SK-N-SH (cell line): ENCODE measurements at regions not wholly inside any gene's neighbourhood (a gene's known extent, or its start where the extent isn't known, plus 50 kb on each side); places are given as distances from the start of the nearest gene placed in this dataset.

Experiments used
- CTCF ChIA-PET: fragments of 300-600, 350-600 bp; formaldehyde crosslinking; extraction: SDS; loops from one replicate; lab custom pipeline; 2021; lab: Yijun Ruan, JAX
- POLR2A ChIA-PET: fragments of 350-600 bp; sonication (Branson Sonifier 250); formaldehyde crosslinking; extraction: SDS; loops from one replicate; lab custom pipeline; 2020; ENCODE audit warnings: antibody characterized with exemption, inconsistent platforms; lab: Yijun Ruan, JAX
- DNase-seq: peaks from one replicate; pipeline ENCODE4 v3.0.0; 2012
- H2AFZ ChIP-seq: fragments of 200-600 bp; sonication (generic); 2 replicates; pipeline ENCODE4 v1.8.1; 2016; ENCODE audit warnings: antibody characterized with exemption, mild to moderate bottlenecking, low read depth
- H3F3A ChIP-seq: fragments of 200-600 bp; sonication (generic); replicated peaks from 2 replicates; pipeline ENCODE3; 2016; ENCODE audit warnings: antibody characterized with exemption, mild to moderate bottlenecking; ENCODE audit not compliant: insufficient read depth
- H3K27ac ChIP-seq, 2 experiments: fragments of 200-500 bp in 1 of 2; fragments of 200-600 bp in 1 of 2; sonication (Bioruptor generic) in 1 of 2; sonication (generic), shearing (Covaris generic) in 1 of 2; 2 replicates each; pipeline versions ENCODE4 v1.5.1 to v1.6.1; 2014 to 2016; ENCODE audit warnings: low read depth in 2 of 2, inconsistent platforms in 1 of 2, low read length in 1 of 2, mild to moderate bottlenecking in 1 of 2, mixed read lengths in 1 of 2
- H3K27me3 ChIP-seq: fragments of 200-600 bp; sonication (generic), shearing (Covaris generic); 2 replicates; pipeline ENCODE4 v1.6.1; 2016; ENCODE audit warnings: mixed run types; ENCODE audit not compliant: insufficient read depth
- H3K36me3 ChIP-seq, 2 experiments: fragments of 200-500 bp in 1 of 2; fragments of 200-600 bp in 1 of 2; sonication (Bioruptor generic) in 1 of 2; sonication (generic) in 1 of 2; replicated peaks in 1 of 2; 2 replicates each; pipeline versions ENCODE3 to v1.5.1; 2014 to 2016; ENCODE audit warnings: low read length in 1 of 2, mild to moderate bottlenecking in 1 of 2; ENCODE audit not compliant: insufficient read depth in 2 of 2, control insufficient read depth in 1 of 2
- H3K4me1 ChIP-seq, 2 experiments: fragments of 200-500 bp in 1 of 2; fragments of 200-600 bp in 1 of 2; sonication (Bioruptor generic) in 1 of 2; sonication (generic), shearing (Covaris generic) in 1 of 2; 2 replicates each; pipeline versions ENCODE4 v1.5.1 to v1.6.1; 2014 to 2016; ENCODE audit warnings: low read depth in 1 of 2, low read length in 1 of 2, mixed run types in 1 of 2; ENCODE audit not compliant: insufficient read depth in 2 of 2, control insufficient read depth in 1 of 2
- H3K4me2 ChIP-seq: fragments of 200-600 bp; sonication (generic), shearing (Covaris generic); 2 replicates; pipeline ENCODE4 v1.6.1; 2017; ENCODE audit warnings: mixed run types
- H3K4me3 ChIP-seq, 2 experiments: fragments of 200-500 bp in 1 of 2; fragments of 200-600 bp in 1 of 2; sonication (Bioruptor generic) in 1 of 2; sonication (generic), shearing (Covaris generic) in 1 of 2; 2 replicates each; pipeline versions ENCODE4 v1.5.1 to v1.8.1; 2014 to 2016; ENCODE audit warnings: low read depth in 2 of 2, inconsistent platforms in 1 of 2, low read length in 1 of 2, mild to moderate bottlenecking in 1 of 2, mixed read lengths in 1 of 2, moderate library complexity in 1 of 2
- H3K79me2 ChIP-seq: fragments of 200-600 bp; sonication (generic); 2 replicates; pipeline ENCODE4 v1.8.1; 2017; ENCODE audit warnings: mild to moderate bottlenecking; ENCODE audit not compliant: insufficient read depth
- H3K9ac ChIP-seq: fragments of 200-600 bp; sonication (generic); 2 replicates; pipeline ENCODE4 v1.6.1; 2017; ENCODE audit warnings: mixed run types
- H3K9me2 ChIP-seq: fragments of 200-600 bp; sonication (generic); 2 replicates; pipeline ENCODE4 v1.6.1; 2017; ENCODE audit warnings: mixed run types
- H3K9me3 ChIP-seq: fragments of 200-600 bp; sonication (generic); 2 replicates; pipeline ENCODE4 v1.6.1; 2017; ENCODE audit warnings: mixed run types, mild to moderate bottlenecking, moderate library complexity
- H4K20me1 ChIP-seq: fragments of 200-600 bp; sonication (generic); 2 replicates; pipeline ENCODE4 v1.6.1; 2017; ENCODE audit warnings: mild to moderate bottlenecking, mixed run types; ENCODE audit not compliant: insufficient read depth
- EP300 ChIP-seq, 2 experiments: IDR thresholded peaks; 2 replicates each; pipeline versions ENCODE4 v1.4.0 to v1.6.1; 2012; ENCODE audit warnings: borderline replicate concordance in 1 of 2, low read depth in 1 of 2, low read length in 1 of 2
- FOSL2 ChIP-seq: IDR thresholded peaks from 2 replicates; pipeline ENCODE4 v1.4.0; 2012; ENCODE audit warnings: low read depth, mild to moderate bottlenecking, moderate library complexity, borderline replicate concordance
- FOXM1 ChIP-seq: IDR thresholded peaks from 2 replicates; pipeline ENCODE4 v1.4.0; 2012; ENCODE audit warnings: low read depth, mild to moderate bottlenecking
- GATA2 ChIP-seq: sonication (generic); formaldehyde crosslinking; IDR thresholded peaks from 2 replicates; pipeline ENCODE4 v1.5.0; 2020; ENCODE audit warnings: mild to moderate bottlenecking, missing genetic modification reagents
- IRF3 ChIP-seq: fragments of 150-350 bp; IDR thresholded peaks from 2 replicates; pipeline ENCODE4 v1.6.1; 2016; ENCODE audit warnings: mild to moderate bottlenecking, low read depth, low read length
- JUND ChIP-seq: IDR thresholded peaks from 2 replicates; pipeline ENCODE4 v1.4.0; 2012
- MAX ChIP-seq: IDR thresholded peaks from 2 replicates; pipeline ENCODE4 v1.4.0; 2012; ENCODE audit warnings: low read depth
- PBX3 ChIP-seq: IDR thresholded peaks from 2 replicates; pipeline ENCODE4; 2012
- RAD21 ChIP-seq: IDR thresholded peaks from 2 replicates; pipeline ENCODE4 v1.6.1; 2012; ENCODE audit warnings: mild to moderate bottlenecking, low read length
- SIN3A ChIP-seq: IDR thresholded peaks from 2 replicates; pipeline ENCODE4 v1.6.1; 2012; ENCODE audit warnings: low read depth, mild to moderate bottlenecking, low read length, moderate library complexity, borderline replicate concordance
- TCF12 ChIP-seq: IDR thresholded peaks from 2 replicates; pipeline ENCODE4 v1.4.0; 2012
- USF2 ChIP-seq: fragments of 150-350 bp; IDR thresholded peaks from 2 replicates; pipeline ENCODE4 v1.6.1; 2017; ENCODE audit warnings: antibody characterized with exemption, low read length, low read depth, borderline replicate concordance
- WGBS: methylation state at CpG from one replicate; pipeline ENCODE4 v1.1.6; 2017; ENCODE audit warnings: low lambda C conversion rate; 5-methylcytosine and 5-hydroxymethylcytosine counted together

- DNase-seq = no peak
- Histone ChIP-seq H3K27ac (no peak overlapping the region), H3K4me3 (no peak overlapping the region), H3K4me2 (no peak overlapping the region), H3K9ac (no peak overlapping the region), H3K4me1 (peaks cover 0 to 4% of the 10 kb centered on the region in 2 experiments; a peak in 1 of 4 replicates), H3F3A (no peaks in the 10 kb centered on the region), H2AFZ (no peak overlapping the region), H3K27me3 (no peaks in the 10 kb centered on the region), H4K20me1 (no peaks in the 10 kb centered on the region), H3K36me3 (no peaks in the 10 kb centered on the region), H3K79me2 (no peaks in the 10 kb centered on the region), H3K9me3 (no peaks in the 10 kb centered on the region), H3K9me2 (no peaks in the 10 kb centered on the region)
- POLR2A ChIA-PET = no interaction called here
- TF ChIP-seq MAX = no peak
- no peak for TF ChIP-seq EP300 (IDR thresholded peaks at IDR 0.05; ENCODE audit: borderline replicate concordance in 1 of 2, low read depth in 1 of 2, low read length in 1 of 2)
- TF ChIP-seq FOXM1 = no peak
- TF ChIP-seq USF2 = no peak
- no peak for TF ChIP-seq IRF3
- TF ChIP-seq RAD21 = no peak
- no peak for TF ChIP-seq GATA2
- 68% methylated on average over 3 of the region's 3 CpGs for WGBS
- CTCF ChIA-PET = interaction anchor here (0.7 kb wide), 1 partner anchor 16 kb away, joined by 3 read pairs; no protein-coding TSS in a partner anchor
Observed at GRCh38 chr7:46192271-46192670, 271.2 kb upstream of the IGFBP3 start.

- peak overlapping the region in 1 of 2 experiments; percentile 10; a peak in 1 of 4 replicates for H3K27ac ChIP-seq
- no peaks in the 10 kb centered on the region for H4K20me1 ChIP-seq
- ChIA-PET POLR2A (no interaction called here), CTCF (interaction anchor here (0.7 to 1.0 kb wide), 3 partner anchors 16 to 314 kb away, joined by 3 to 4 read pairs (median 3); no protein-coding TSS in a partner anchor)
- whole genome bisulfite sequencing = 64% methylated on average over 4 of the region's 4 CpGs
- no peaks in the 10 kb centered on the region for H3K36me3 ChIP-seq
- DNase-seq = no peak
- H3K79me2 ChIP-seq = no peaks in the 10 kb centered on the region
- no peak overlapping the region for H2AFZ ChIP-seq
- H3K27me3 ChIP-seq = no peaks in the 10 kb centered on the region
- H3K4me2 ChIP-seq = 0 out of 2 replicates have a peak overlapping the region, but pooled peaks have one; percentile 11
- H3K9ac ChIP-seq = no peak overlapping the region
- TF ChIP-seq EP300 (IDR thresholded peaks at IDR 0.05; ENCODE audit: borderline replicate concordance in 1 of 2, low read depth in 1 of 2, low read length in 1 of 2) (0 out of 4 replicates have a peak, but pooled peaks of 1 of the 2 experiments have one; percentile 10), JUND (peak; percentile 23; the same call in 1 of the 2 replicates), FOSL2 (peak; percentile 24; the same call in 1 of the 2 replicates), SIN3A (no peak), PBX3 (no peak), TCF12 (0 out of 2 replicates have a peak, but pooled peaks have one; percentile 6)
- no peaks in the 10 kb centered on the region for H3K9me2 ChIP-seq
- no peaks in the 10 kb centered on the region for H3F3A ChIP-seq
- no peak overlapping the region for H3K4me3 ChIP-seq
- H3K4me1 ChIP-seq = peaks cover 0 to 4% of the 10 kb centered on the region in 2 experiments; a peak in 1 of 4 replicates
- H3K9me3 ChIP-seq = no peaks in the 10 kb centered on the region
Observed at GRCh38 chr7:46191776-46192175, 270.7 kb upstream of the IGFBP3 start.
